Neural progenitor cell (in vitro differentiated cells): ENCODE measurements at regions not wholly inside any gene's neighbourhood (a gene's known extent, or its start where the extent isn't known, plus 50 kb on each side); places are given as distances from the start of the nearest gene placed in this dataset.

ENCODE experiments used
- DNase-seq: peaks from one replicate; pipeline ENCODE4 v3.0.0-alpha.2; 2016; ENCODE audit warnings: low spot score
- H2AFZ ChIP-seq: fragments of 200-600 bp; sonication (generic); replicated peaks from 2 replicates; pipeline ENCODE4 v1.6.1; 2016; ENCODE audit warnings: antibody characterized with exemption
- H3F3A ChIP-seq: fragments of 200-600 bp; sonication (generic); 2 replicates; pipeline ENCODE4 v1.6.1; 2016; ENCODE audit warnings: antibody characterized with exemption, low read depth
- H3K27ac ChIP-seq: fragments of 200-600 bp; sonication (generic); 2 replicates; pipeline ENCODE4 v1.5.1; 2016; ENCODE audit warnings: mild to moderate bottlenecking
- H3K27me3 ChIP-seq: fragments of 200-600 bp; sonication (generic); 2 replicates; pipeline ENCODE4 v1.6.1; 2016; ENCODE audit warnings: mild to moderate bottlenecking, moderate library complexity
- H3K36me3 ChIP-seq: fragments of 200-600 bp; sonication (generic); 2 replicates; pipeline ENCODE4 v1.5.1; 2016
- H3K4me1 ChIP-seq: fragments of 200-600 bp; sonication (generic); 2 replicates; pipeline ENCODE4 v1.6.1; 2016; ENCODE audit warnings: mixed run types
- H3K4me2 ChIP-seq: fragments of 200-600 bp; sonication (generic); 2 replicates; pipeline ENCODE4 v1.6.1; 2016
- H3K4me3 ChIP-seq: fragments of 200-600 bp; sonication (generic); 2 replicates; pipeline ENCODE4 v1.5.1; 2016
- H3K79me2 ChIP-seq: fragments of 200-600 bp; sonication (generic); 2 replicates; pipeline ENCODE4 v1.6.1; 2016; ENCODE audit warnings: low read depth
- H3K9ac ChIP-seq: fragments of 200-600 bp; sonication (generic); 2 replicates; pipeline ENCODE4 v1.6.1; 2016
- H3K9me3 ChIP-seq: fragments of 200-600 bp; sonication (generic); 2 replicates; pipeline ENCODE4 v1.5.1; 2016; ENCODE audit warnings: low read depth
- H4K20me1 ChIP-seq: fragments of 200-600 bp; sonication (generic); 2 replicates; pipeline ENCODE4 v1.6.1; 2016; ENCODE audit warnings: low read depth
- H3K27ac Mint-ChIP-seq: 3 replicates; pipeline ENCODE4 v1.8.0; 2021; ENCODE audit warnings: mixed read lengths
- H3K27me3 Mint-ChIP-seq: 2 replicates; pipeline ENCODE4 v1.8.0; 2022; ENCODE audit warnings: low read depth, mild to moderate bottlenecking, inconsistent platforms, moderate library complexity, mixed read lengths; ENCODE audit not compliant: insufficient read depth
- H3K36me3 Mint-ChIP-seq: 3 replicates; pipeline ENCODE4 v1.8.0; 2021; ENCODE audit warnings: mixed read lengths
- H3K4me1 Mint-ChIP-seq: 3 replicates; pipeline ENCODE4 v1.8.0; 2021; ENCODE audit warnings: mixed read lengths
- H3K4me3 Mint-ChIP-seq: 3 replicates; pipeline ENCODE4 v1.8.0; 2021; ENCODE audit warnings: mild to moderate bottlenecking, moderate library complexity, mixed read lengths
- H3K9me3 Mint-ChIP-seq: 3 replicates; pipeline ENCODE4 v1.8.0; 2020; ENCODE audit warnings: mixed read lengths
- EZH2 ChIP-seq: fragments of 200-600 bp; sonication (generic); IDR thresholded peaks from 2 replicates; pipeline ENCODE4 v1.6.1; 2017; ENCODE audit warnings: antibody characterized with exemption, mild to moderate bottlenecking, moderate library complexity
- EZH2phosphoT487 ChIP-seq: fragments of 200-600 bp; sonication (generic); IDR thresholded peaks from 2 replicates; pipeline ENCODE4 v1.6.1; 2017; ENCODE audit warnings: antibody characterized with exemption
- TF ChIP-seq, protein P1 (sequence below): fragments of 200-600 bp; sonication (generic); IDR thresholded peaks from 2 replicates; pipeline ENCODE4 v1.5.1; 2017; ENCODE audit warnings: antibody characterized with exemption, mild to moderate bottlenecking

DNA sequence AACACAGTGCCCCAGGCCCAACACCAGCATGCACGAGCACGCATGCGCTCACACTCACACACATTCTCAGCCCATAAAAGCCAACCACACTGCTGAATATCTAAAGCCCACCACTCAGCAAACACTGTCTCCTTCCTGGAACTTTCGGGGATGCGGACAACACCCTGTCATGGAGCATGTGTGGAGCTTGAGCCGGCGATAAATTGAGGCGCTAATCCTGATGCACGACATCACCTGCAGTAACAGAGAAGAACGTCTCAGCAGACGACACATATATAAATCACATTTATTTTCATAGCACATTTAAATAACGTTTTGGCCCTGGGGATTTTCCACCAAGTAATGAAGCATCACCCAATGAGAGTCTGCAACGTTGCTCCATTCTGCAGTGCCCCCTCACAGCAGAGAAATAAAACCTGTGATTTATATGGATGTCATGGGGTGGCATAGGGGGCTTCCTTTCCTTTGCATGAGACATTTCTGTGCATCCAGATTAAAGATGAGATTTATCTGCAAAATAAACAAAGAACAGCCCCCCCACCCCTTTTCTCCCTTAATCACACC, 267.7 kb upstream of the NFE2L3 start:
- H3K4me2 ChIP-seq = no peak overlapping the region
- no peak overlapping the region for H3K27ac ChIP-seq
- H3K27me3 Mint-ChIP-seq = peaks cover 10% of the 10 kb centered on the region

DNA sequence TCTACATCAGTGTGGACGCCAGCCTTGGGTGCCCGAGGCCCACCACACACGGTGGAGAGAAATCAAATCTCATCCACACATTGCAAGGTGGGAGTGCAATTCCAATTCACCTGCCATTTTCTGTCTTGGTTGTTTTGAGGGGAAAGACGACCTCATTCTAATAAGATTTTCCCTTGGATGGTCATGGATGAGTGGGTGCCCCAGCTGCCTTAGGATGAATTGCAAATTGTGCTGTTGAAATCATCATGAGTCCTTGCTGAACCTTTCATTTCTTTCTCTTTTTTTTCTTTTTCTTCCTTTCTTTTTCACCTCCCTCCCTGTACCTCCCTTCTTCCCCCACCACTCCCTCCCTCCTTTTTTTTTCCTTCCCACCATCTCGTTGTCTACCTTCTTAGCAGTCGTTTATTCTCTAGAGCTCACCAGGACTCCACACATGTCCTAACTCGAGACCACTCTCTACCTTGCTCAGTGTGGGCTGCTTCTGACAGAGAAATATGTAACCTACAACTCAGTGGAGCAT, 266.9 kb upstream of the NFE2L3 start:
- H3K27ac Mint-ChIP-seq = no peak overlapping the region
- Histone ChIP-seq H3K27me3 (peaks cover 3% of the 10 kb centered on the region), H3K79me2 (no peaks in the 10 kb centered on the region), H3K27ac (no peak overlapping the region), H3K4me1 (no peaks in the 10 kb centered on the region), H3F3A (no peaks in the 10 kb centered on the region), H3K9ac (no peak overlapping the region), H3K9me3 (no peaks in the 10 kb centered on the region), H3K4me2 (no peak overlapping the region), H3K36me3 (no peaks in the 10 kb centered on the region), H2AFZ (no peak overlapping the region), H4K20me1 (no peaks in the 10 kb centered on the region), H3K4me3 (no peak overlapping the region)
- peaks cover 11% of the 10 kb centered on the region for H3K4me1 Mint-ChIP-seq
- DNase-seq = no peak
- no peak overlapping the region for H3K4me3 Mint-ChIP-seq
- peaks cover 10% of the 10 kb centered on the region for H3K27me3 Mint-ChIP-seq
- no peaks in the 10 kb centered on the region for H3K36me3 Mint-ChIP-seq
- TF ChIP-seq, protein P1, sequence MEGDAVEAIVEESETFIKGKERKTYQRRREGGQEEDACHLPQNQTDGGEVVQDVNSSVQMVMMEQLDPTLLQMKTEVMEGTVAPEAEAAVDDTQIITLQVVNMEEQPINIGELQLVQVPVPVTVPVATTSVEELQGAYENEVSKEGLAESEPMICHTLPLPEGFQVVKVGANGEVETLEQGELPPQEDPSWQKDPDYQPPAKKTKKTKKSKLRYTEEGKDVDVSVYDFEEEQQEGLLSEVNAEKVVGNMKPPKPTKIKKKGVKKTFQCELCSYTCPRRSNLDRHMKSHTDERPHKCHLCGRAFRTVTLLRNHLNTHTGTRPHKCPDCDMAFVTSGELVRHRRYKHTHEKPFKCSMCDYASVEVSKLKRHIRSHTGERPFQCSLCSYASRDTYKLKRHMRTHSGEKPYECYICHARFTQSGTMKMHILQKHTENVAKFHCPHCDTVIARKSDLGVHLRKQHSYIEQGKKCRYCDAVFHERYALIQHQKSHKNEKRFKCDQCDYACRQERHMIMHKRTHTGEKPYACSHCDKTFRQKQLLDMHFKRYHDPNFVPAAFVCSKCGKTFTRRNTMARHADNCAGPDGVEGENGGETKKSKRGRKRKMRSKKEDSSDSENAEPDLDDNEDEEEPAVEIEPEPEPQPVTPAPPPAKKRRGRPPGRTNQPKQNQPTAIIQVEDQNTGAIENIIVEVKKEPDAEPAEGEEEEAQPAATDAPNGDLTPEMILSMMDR = no peak
- TF ChIP-seq EZH2phosphoT487 (no peak), EZH2 (no peak)
- no peaks in the 10 kb centered on the region for H3K9me3 Mint-ChIP-seq

More for the DNA sequence above, 267.7 kb upstream of the NFE2L3 start:
- no peaks in the 10 kb centered on the region for H3K36me3 ChIP-seq
- no peaks in the 10 kb centered on the region for H4K20me1 ChIP-seq
- no peak for TF ChIP-seq EZH2
- TF ChIP-seq, protein P1 = no peak
- TF ChIP-seq EZH2phosphoT487 = no peak
- no peaks in the 10 kb centered on the region for H3F3A ChIP-seq
- H3K9ac ChIP-seq = no peak overlapping the region
- Mint-ChIP-seq H3K27ac (no peak overlapping the region), H3K9me3 (no peaks in the 10 kb centered on the region), H3K4me1 (peaks cover 11% of the 10 kb centered on the region), H3K4me3 (no peak overlapping the region), H3K36me3 (no peaks in the 10 kb centered on the region)
- peaks cover 3% of the 10 kb centered on the region for H3K27me3 ChIP-seq
- DNase-seq = no peak
- no peak overlapping the region for H2AFZ ChIP-seq
- no peaks in the 10 kb centered on the region for H3K4me1 ChIP-seq
- no peaks in the 10 kb centered on the region for H3K9me3 ChIP-seq
- H3K79me2 ChIP-seq = no peaks in the 10 kb centered on the region
- H3K4me3 ChIP-seq = no peak overlapping the region

DNA sequence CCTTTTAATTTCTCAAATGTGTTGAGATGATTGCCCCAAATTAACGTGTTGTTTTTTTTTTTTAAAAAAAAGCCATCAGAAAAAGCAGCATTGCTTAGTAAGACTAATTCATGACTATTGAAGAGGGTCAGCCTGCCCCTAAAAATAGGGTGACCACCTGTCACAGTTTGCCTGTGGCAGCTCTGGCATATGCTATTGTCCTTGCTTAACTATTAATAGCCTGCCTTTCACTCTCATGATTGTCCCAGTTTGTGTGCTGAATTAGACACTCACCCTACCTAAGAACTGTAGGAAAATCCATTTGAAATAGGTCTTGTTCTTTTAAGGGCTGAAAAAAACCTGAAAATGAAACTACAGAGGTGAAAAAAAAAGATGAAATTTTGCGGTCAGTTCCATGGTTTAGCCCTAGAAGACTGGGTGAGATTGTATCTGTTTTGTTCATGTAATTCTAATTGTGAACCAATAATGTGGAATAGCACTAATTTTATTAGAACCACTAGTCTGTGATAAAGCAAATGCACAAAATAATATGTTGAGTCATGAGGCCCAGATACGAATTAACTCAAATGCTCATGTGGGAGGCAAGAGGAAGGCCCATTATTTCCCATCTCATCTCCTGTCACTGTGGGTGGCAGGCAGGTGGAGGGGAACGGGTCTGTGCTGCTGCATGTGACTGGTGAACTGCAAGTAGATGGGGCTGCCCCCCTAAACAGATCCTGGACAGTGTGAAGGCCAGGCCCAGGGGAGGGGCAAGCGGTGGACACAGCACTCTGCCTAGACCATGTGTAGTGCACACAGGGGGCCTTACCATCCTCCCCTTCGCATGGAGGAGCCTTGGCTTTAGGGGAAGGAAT, 265.4 kb upstream of the NFE2L3 start:
- H3K4me3 ChIP-seq = no peak overlapping the region
- H3K27ac ChIP-seq = no peak overlapping the region
- no peaks in the 10 kb centered on the region for H3F3A ChIP-seq
- no peak for TF ChIP-seq EZH2phosphoT487
- no peak for TF ChIP-seq EZH2
- TF ChIP-seq, protein P1 = no peak
- no peak overlapping the region for H3K27ac Mint-ChIP-seq
- peaks cover 10% of the 10 kb centered on the region for H3K27me3 Mint-ChIP-seq
- H3K4me2 ChIP-seq = no peak overlapping the region
- H4K20me1 ChIP-seq = no peaks in the 10 kb centered on the region
- peaks cover 11% of the 10 kb centered on the region for H3K4me1 Mint-ChIP-seq
- H3K9ac ChIP-seq = no peak overlapping the region
- H3K36me3 Mint-ChIP-seq = no peaks in the 10 kb centered on the region
- no peaks in the 10 kb centered on the region for H3K9me3 Mint-ChIP-seq
- no peaks in the 10 kb centered on the region for H3K9me3 ChIP-seq
- no peaks in the 10 kb centered on the region for H3K4me1 ChIP-seq
- H2AFZ ChIP-seq = no peak overlapping the region
- H3K36me3 ChIP-seq = no peaks in the 10 kb centered on the region
- no peaks in the 10 kb centered on the region for H3K79me2 ChIP-seq
- DNase-seq = no peak
- H3K4me3 Mint-ChIP-seq = no peak overlapping the region
- H3K27me3 ChIP-seq = no peaks in the 10 kb centered on the region
